Spleen (tissue), 7 donors: ENCODE measurements at regions not wholly inside any gene's neighbourhood (a gene's known extent, or its start where the extent isn't known, plus 50 kb on each side); places are given as distances from the start of the nearest gene placed in this dataset.

Experiments
- CTCF ChIP-seq, 11 experiments: fragments of 200-600 bp in 7 of 11; fragments of 450-650 bp in 4 of 11; sonication (generic) in 4 of 11; IDR thresholded peaks in 8 of 11; conservative IDR thresholded peaks in 3 of 11; 1 replicate in 7 of 11; 2 replicates in 4 of 11; pipeline versions ENCODE4 v1.4.0 to v1.8.0; 2016 to 2021; ENCODE audit warnings: antibody characterized with exemption in 11 of 11, inconsistent platforms in 4 of 11, mild to moderate bottlenecking in 1 of 11
- POLR2A ChIP-seq, 3 donors: fragments of 450-650 bp; IDR thresholded peaks; one replicate each; pipeline ENCODE4 v1.5.1; 2017; ENCODE audit warnings: antibody characterized with exemption in 3 of 3, mild to moderate bottlenecking in 1 of 3
- POLR2AphosphoS5 ChIP-seq, 3 donors: sonication (generic); formaldehyde crosslinking; IDR thresholded peaks; one replicate each; pipeline ENCODE4 v1.5.1; 2017; ENCODE audit warnings: antibody characterized with exemption in 3 of 3
- donor health status: DM: no; HTN: no; CAD: no; lungs with moderate emphysema.
- donor health status: DM: no; HTN: no; CAD: no.
- donor health status: DM: no; HTN: no; CAD: no.

- TF ChIP-seq CTCF (IDR thresholded peaks at IDR 0.05 in 8 of 11, conservative IDR thresholded peaks at IDR 0.05 in 3 of 11) (no peak), POLR2A (IDR thresholded peaks at IDR 0.05) (no peak), POLR2AphosphoS5 (IDR thresholded peaks at IDR 0.05) (no peak)
Measured at GRCh38 chr15:70212963-70213315, 115.2 kb upstream of the TLE3 start.
